GM23248 (cell line): ENCODE measurements at regions not wholly inside any gene's neighbourhood (a gene's known extent, or its start where the extent isn't known, plus 50 kb on each side); places are given as distances from the start of the nearest gene placed in this dataset.

ENCODE experiments used
- DNase-seq: peaks from one replicate; pipeline ENCODE4 v3.0.0-alpha.2; 2015
- H2AFZ ChIP-seq: fragments of 200-600 bp; sonication (generic); 2 replicates; pipeline ENCODE4 v1.6.1; 2016; ENCODE audit warnings: antibody characterized with exemption
- H3F3A ChIP-seq: fragments of 200-600 bp; sonication (generic); 2 replicates; pipeline ENCODE4 v1.6.1; 2016; ENCODE audit warnings: mild to moderate bottlenecking, antibody characterized with exemption, mixed run types; ENCODE audit not compliant: insufficient read depth
- H3K27ac ChIP-seq: fragments of 200-600 bp; sonication (generic); 2 replicates; pipeline ENCODE4 v1.5.1; 2016; ENCODE audit warnings: mild to moderate bottlenecking
- H3K27me3 ChIP-seq: fragments of 200-600 bp; sonication (generic); replicated peaks from 2 replicates; pipeline ENCODE4 v1.6.1; 2016; ENCODE audit warnings: mild to moderate bottlenecking; ENCODE audit not compliant: insufficient read depth
- H3K36me3 ChIP-seq: fragments of 200-600 bp; sonication (generic); 2 replicates; pipeline ENCODE4 v1.6.1; 2016; ENCODE audit warnings: low read depth, mild to moderate bottlenecking
- H3K4me1 ChIP-seq: fragments of 200-600 bp; sonication (generic); 2 replicates; pipeline ENCODE4 v1.6.1; 2016; ENCODE audit warnings: mild to moderate bottlenecking; ENCODE audit not compliant: insufficient read depth
- H3K4me2 ChIP-seq: fragments of 200-600 bp; sonication (generic); one replicate; pipeline ENCODE4 v1.6.1; 2016; ENCODE audit warnings: mild to moderate bottlenecking; ENCODE audit not compliant: unreplicated experiment
- H3K4me3 ChIP-seq: fragments of 200-600 bp; sonication (generic); 2 replicates; pipeline ENCODE4 v1.5.1; 2016; ENCODE audit warnings: mild to moderate bottlenecking
- H3K79me2 ChIP-seq: fragments of 200-600 bp; sonication (generic); 2 replicates; pipeline ENCODE4 v1.6.1; 2016; ENCODE audit warnings: mild to moderate bottlenecking; ENCODE audit not compliant: insufficient read depth
- H3K9ac ChIP-seq: fragments of 200-600 bp; sonication (generic); 2 replicates; pipeline ENCODE4 v1.6.1; 2016; ENCODE audit warnings: mild to moderate bottlenecking
- H3K9me2 ChIP-seq: fragments of 200-600 bp; sonication (generic); 2 replicates; pipeline ENCODE4 v1.6.1; 2016; ENCODE audit warnings: mixed run types, mild to moderate bottlenecking, moderate library complexity; ENCODE audit not compliant: insufficient read depth
- H3K9me3 ChIP-seq: fragments of 200-600 bp; sonication (generic); one replicate; pipeline ENCODE4 v1.6.1; 2017; ENCODE audit warnings: low read depth
- H4K20me1 ChIP-seq: fragments of 200-600 bp; sonication (generic); 2 replicates; pipeline ENCODE4 v1.6.0; 2016; ENCODE audit not compliant: insufficient read depth
- EZH2 ChIP-seq: fragments of 200-600 bp; sonication (generic); IDR thresholded peaks from 2 replicates; pipeline ENCODE4 v1.6.1; 2018; ENCODE audit warnings: antibody characterized with exemption, mild to moderate bottlenecking; ENCODE audit not compliant: insufficient read depth, poor library complexity, severe bottlenecking
- EZH2phosphoT487 ChIP-seq: fragments of 200-600 bp; sonication (generic); IDR thresholded peaks from 2 replicates; pipeline ENCODE4 v1.6.1; 2018; ENCODE audit warnings: antibody characterized with exemption, moderate library complexity, mild to moderate bottlenecking, low read depth; ENCODE audit not compliant: insufficient read depth
- WGBS, 2 experiments: methylation state at CpG; one replicate each; pipeline ENCODE4 v1.1.6; 2015 to 2017; ENCODE audit warnings: low lambda C conversion rate in 2 of 2, low coverage in 1 of 2; ENCODE audit errors: missing lambda C conversion rate in 2 of 2; 5-methylcytosine and 5-hydroxymethylcytosine counted together
- in situ Hi-C: fragments of 300-500 bp; cut with MboI; formaldehyde crosslinking; loops from 2 replicates; pipeline ENCODE4 v1.15.0; 2020

DNA sequence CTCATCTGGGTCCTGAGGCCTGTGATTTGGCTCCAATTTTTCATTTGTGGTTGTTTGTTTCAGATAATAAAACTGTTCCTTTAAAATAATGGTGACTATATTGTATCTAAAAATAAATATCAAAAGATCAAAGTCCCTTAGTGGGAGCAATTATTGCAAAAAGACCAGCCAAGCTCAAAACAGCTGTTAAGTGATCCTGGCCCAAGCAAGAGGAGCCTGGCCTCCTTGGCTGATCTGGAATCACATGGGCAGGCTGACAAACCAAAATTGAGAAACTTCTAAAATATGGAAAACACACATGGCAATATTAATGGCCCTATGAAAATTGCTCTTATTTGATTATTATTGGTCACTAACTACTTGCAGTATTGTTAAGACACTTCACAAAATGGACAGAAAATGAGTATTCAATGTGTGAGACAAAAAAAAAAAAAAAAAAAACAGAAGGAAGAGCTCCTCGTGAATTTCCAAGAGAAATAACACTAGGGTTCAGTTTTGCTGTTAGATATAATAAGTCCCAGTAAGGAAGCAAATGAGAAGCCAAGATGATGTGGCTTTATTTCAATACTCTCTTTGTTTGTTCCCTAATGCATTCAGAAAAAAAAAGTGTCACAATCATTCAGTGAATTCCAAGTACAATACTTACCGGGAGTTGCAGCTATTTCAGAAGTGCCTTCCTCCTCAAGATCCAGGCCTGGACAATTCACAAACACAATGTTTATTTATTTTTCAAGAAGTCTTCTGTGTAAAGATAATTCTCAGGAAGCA, 105.1 kb downstream of the SEC16B start:
- no peak overlapping the region for H3K27ac ChIP-seq
- H2AFZ ChIP-seq = no peak overlapping the region
- H3K9me3 ChIP-seq = no peaks in the 10 kb centered on the region
- H3K4me1 ChIP-seq = 0 out of 2 replicates have a peak, but pooled peaks cover 4% of the 10 kb centered on the region
- TF ChIP-seq EZH2phosphoT487 (no peak), EZH2 (no peak)
- 0 out of 2 replicates have a peak, but pooled peaks cover 3% of the 10 kb centered on the region for H3F3A ChIP-seq
- no peaks in the 10 kb centered on the region for H4K20me1 ChIP-seq
- in situ Hi-C loops = no loop called here
- H3K9ac ChIP-seq = no peak overlapping the region
- H3K27me3 ChIP-seq = no peaks in the 10 kb centered on the region
- no peaks in the 10 kb centered on the region for H3K36me3 ChIP-seq
- 39 to 52% methylated on average over 2 of the region's 2 CpGs for WGBS, 2 experiments
- H3K4me2 ChIP-seq = no peak overlapping the region
- no peaks in the 10 kb centered on the region for H3K9me2 ChIP-seq
- DNase-seq = no peak
- no peak overlapping the region for H3K4me3 ChIP-seq
- no peaks in the 10 kb centered on the region for H3K79me2 ChIP-seq

DNA sequence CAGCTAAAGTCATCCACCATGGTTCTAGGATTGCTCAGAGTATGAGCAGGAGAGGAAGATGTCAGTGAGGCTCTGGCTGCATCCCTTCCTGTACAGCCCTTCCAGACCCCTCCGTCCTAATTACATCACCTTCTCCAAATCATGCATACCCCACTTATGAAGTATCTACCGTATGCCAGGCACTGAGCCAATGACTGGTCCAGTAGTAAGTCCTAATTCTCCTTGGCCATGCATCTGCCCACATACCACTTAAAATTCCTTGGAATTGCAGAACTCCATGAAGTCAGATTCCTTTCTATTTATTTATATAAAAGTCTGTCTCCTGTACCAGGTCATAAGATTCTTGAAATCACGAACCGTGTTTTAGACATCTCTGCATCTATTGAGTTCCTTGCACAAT, 106.1 kb downstream of the SEC16B start:
- DNase-seq = peak; percentile 8
- TF ChIP-seq EZH2 (no peak), EZH2phosphoT487 (no peak)
- no peak overlapping the region for H3K4me3 ChIP-seq
- no peaks in the 10 kb centered on the region for H3K9me3 ChIP-seq
- no peaks in the 10 kb centered on the region for H3K27me3 ChIP-seq
- no peak overlapping the region for H3K27ac ChIP-seq
- no peaks in the 10 kb centered on the region for H4K20me1 ChIP-seq
- no peaks in the 10 kb centered on the region for H3F3A ChIP-seq
- H3K4me2 ChIP-seq = no peak overlapping the region
- in situ Hi-C loops = no loop called here
- no peaks in the 10 kb centered on the region for H3K79me2 ChIP-seq
- peaks cover 7% of the 10 kb centered on the region for H3K4me1 ChIP-seq
- H3K36me3 ChIP-seq = no peaks in the 10 kb centered on the region
- 69 to 74% methylated on average over 4 of the region's 4 CpGs for WGBS, 2 experiments
- no peaks in the 10 kb centered on the region for H3K9me2 ChIP-seq
- no peak overlapping the region for H2AFZ ChIP-seq
- H3K9ac ChIP-seq = no peak overlapping the region

GRCh38 chr1:177862916-177863315, 106.9 kb downstream of the SEC16B start:
- Histone ChIP-seq H3K9me3 (no peaks in the 10 kb centered on the region), H4K20me1 (no peaks in the 10 kb centered on the region), H3K36me3 (no peaks in the 10 kb centered on the region), H3K79me2 (no peaks in the 10 kb centered on the region), H3K4me3 (no peak overlapping the region), H3K27me3 (no peaks in the 10 kb centered on the region), H2AFZ (no peak overlapping the region), H3K4me2 (no peak overlapping the region), H3K9me2 (no peaks in the 10 kb centered on the region), H3F3A (no peaks in the 10 kb centered on the region), H3K4me1 (peaks cover 14% of the 10 kb centered on the region), H3K27ac (no peak overlapping the region), H3K9ac (no peak overlapping the region)
- 54 to 64% methylated on average over 2 of the region's 2 CpGs for WGBS, 2 experiments
- TF ChIP-seq EZH2phosphoT487 (no peak), EZH2 (no peak)
- in situ Hi-C loops = no loop called here
- no peak for DNase-seq

GRCh38 chr1:177859572-177859971, 110.3 kb downstream of the SEC16B start:
- Histone ChIP-seq H3K4me3 (no peak overlapping the region), H3K9me2 (no peaks in the 10 kb centered on the region), H3K36me3 (no peaks in the 10 kb centered on the region), H3K27me3 (no peaks in the 10 kb centered on the region), H4K20me1 (no peaks in the 10 kb centered on the region), H2AFZ (no peak overlapping the region), H3K4me2 (no peak overlapping the region), H3K4me1 (peaks cover 14% of the 10 kb centered on the region), H3K79me2 (no peaks in the 10 kb centered on the region), H3F3A (no peaks in the 10 kb centered on the region), H3K27ac (no peak overlapping the region), H3K9ac (no peak overlapping the region), H3K9me3 (no peaks in the 10 kb centered on the region)
- in situ Hi-C loops = no loop called here
- TF ChIP-seq EZH2 = no peak
- TF ChIP-seq EZH2phosphoT487 = no peak
- DNase-seq = no peak
- 80 to 89% methylated on average over 2 of the region's 2 CpGs for WGBS, 2 experiments
